GM12878 (cell line): ENCODE measurements at regions not wholly inside any gene's neighbourhood (a gene's known extent, or its start where the extent isn't known, plus 50 kb on each side); places are given as distances from the start of the nearest gene placed in this dataset.

Experiments used
- ATAC-seq: fragments of 200-7000 bp; cut with Tn5 transposase; 3 replicates; pipeline ENCODE4 v1.9.1; 2020; ENCODE audit warnings: mild to moderate bottlenecking, moderate library complexity
- BruUV-seq: library from RNA; stranded (reverse); fragments of 400-500 nt; replicated peaks from 2 replicates; lab custom pipeline; 2021; lab: Mats Ljungman, UMichigan
- CTCF ChIA-PET: fragments of 300-600 bp; sonication (Branson Sonifier 250); formaldehyde crosslinking; extraction: SDS; loops from one replicate; lab custom pipeline; 2021; ENCODE audit warnings: inconsistent platforms; lab: Yijun Ruan, JAX
- POLR2A ChIA-PET: fragments of 350-600 bp; formaldehyde crosslinking; extraction: SDS; loops from one replicate; lab custom pipeline; 2021; ENCODE audit warnings: inconsistent platforms; lab: Charles Lee
- RAD21 ChIA-PET: fragments of 300-600 bp; sonication (Branson Sonifier 250); formaldehyde crosslinking; loops from one replicate; lab custom pipeline; 2023; ENCODE audit warnings: antibody characterized with exemption; ENCODE audit not compliant: unreplicated experiment; lab: Charles Lee
- SMC1A ChIA-PET: fragments of 300-600 bp; sonication (Branson Sonifier 250); formaldehyde crosslinking; loops from one replicate; lab custom pipeline; 2023; ENCODE audit not compliant: unreplicated experiment, uncharacterized antibody; lab: Charles Lee
- DNase-seq: peaks from one replicate; pipeline ENCODE4 v3.0.0-alpha.2; 2011; ENCODE audit warnings: low read depth, low spot score
- FAIRE-seq: peaks from 3 replicates; lab custom pipeline; 2011; peaks lifted over from hg19 to GRCh38; lab: Jason Lieb, UNC
- H2AFZ ChIP-seq: 2 replicates; pipeline ENCODE4 v1.6.0; 2011; ENCODE audit warnings: low read depth, low read length, control low read depth; ENCODE audit not compliant: control insufficient read depth
- H3K27ac ChIP-seq: 2 replicates; pipeline ENCODE4 v1.5.1; 2011; ENCODE audit warnings: control low read depth; ENCODE audit not compliant: control insufficient read depth, insufficient read depth
- H3K27me3 ChIP-seq, 2 experiments: replicated peaks in 1 of 2; 2 replicates each; pipeline versions ENCODE4 v1.6.0 to v1.6.1; 2011; ENCODE audit warnings: low read length in 1 of 2; ENCODE audit not compliant: control insufficient read depth in 2 of 2, insufficient read depth in 2 of 2
- H3K36me3 ChIP-seq, 2 experiments: 2 replicates each; pipeline ENCODE4 v1.5.1; 2011; ENCODE audit warnings: low read length in 1 of 2; ENCODE audit not compliant: control insufficient read depth in 2 of 2, insufficient read depth in 2 of 2
- H3K4me1 ChIP-seq: 2 replicates; pipeline ENCODE4 v1.6.1; 2011; ENCODE audit warnings: mild to moderate bottlenecking, low read length, moderate library complexity, mixed read lengths; ENCODE audit not compliant: control insufficient read depth, insufficient read depth
- H3K4me2 ChIP-seq: 2 replicates; pipeline ENCODE4 v1.6.0; 2011; ENCODE audit warnings: control low read depth; ENCODE audit not compliant: control insufficient read depth, insufficient read depth
- H3K4me3 ChIP-seq: fragments of 200-600 bp; sonication (generic); 2 replicates; pipeline ENCODE4 v1.5.1; 2016
- H3K79me2 ChIP-seq: 2 replicates; pipeline ENCODE4 v1.6.0; 2011; ENCODE audit warnings: low read length; ENCODE audit not compliant: control insufficient read depth, insufficient read depth
- H3K9ac ChIP-seq: 2 replicates; pipeline ENCODE4 v1.8.0; 2011; ENCODE audit warnings: low read length, control low read depth, mixed read lengths; ENCODE audit not compliant: control insufficient read depth, insufficient read depth
- H3K9me3 ChIP-seq: replicated peaks from 3 replicates; pipeline ENCODE4 v1.5.1; 2011; ENCODE audit warnings: mild to moderate bottlenecking, low read length; ENCODE audit not compliant: control insufficient read depth, insufficient read depth
- H4K20me1 ChIP-seq: 2 replicates; pipeline ENCODE4 v1.6.0; 2011; ENCODE audit not compliant: control insufficient read depth, insufficient read depth
- HDGF ChIP-seq: fragments of 450-650 bp; IDR thresholded peaks from 2 replicates; pipeline ENCODE4 v1.6.1; 2016; ENCODE audit warnings: antibody characterized with exemption
- KDM1A ChIP-seq: fragments of 200-600 bp; sonication (generic); IDR thresholded peaks from 2 replicates; pipeline ENCODE4 v1.6.1; 2016; ENCODE audit warnings: borderline replicate concordance
- MEF2A ChIP-seq: IDR thresholded peaks from 2 replicates; pipeline ENCODE4 v1.6.1; 2011; ENCODE audit warnings: low read depth, mild to moderate bottlenecking, low read length, moderate library complexity; ENCODE audit not compliant: insufficient read depth
- MEF2B ChIP-seq: fragments of 450-650 bp; IDR thresholded peaks from 2 replicates; pipeline ENCODE4 v1.6.1; 2018; ENCODE audit warnings: mild to moderate bottlenecking, moderate library complexity; ENCODE audit not compliant: partially characterized antibody, poor library complexity, severe bottlenecking
- NFXL1 ChIP-seq: fragments of 450-650 bp; IDR thresholded peaks from 2 replicates; pipeline ENCODE4 v1.6.1; 2017; ENCODE audit warnings: antibody characterized with exemption, mild to moderate bottlenecking, borderline replicate concordance
- NFYA ChIP-seq: IDR thresholded peaks from 2 replicates; pipeline ENCODE4 v1.6.1; 2011; ENCODE audit warnings: low read depth, mild to moderate bottlenecking, low read length, improper control_type of control experiment, borderline replicate concordance
- NR2F1 ChIP-seq: fragments of 450-650 bp; conservative IDR thresholded peaks from 2 replicates; pipeline ENCODE4 v1.6.1; 2017; ENCODE audit warnings: mild to moderate bottlenecking
- RUNX3 ChIP-seq: IDR thresholded peaks from 2 replicates; pipeline ENCODE4 v1.6.1; 2012; ENCODE audit warnings: low read length, inconsistent platforms
- SUZ12 ChIP-seq: fragments of 200-600 bp; sonication (generic); IDR thresholded peaks from one replicate; pipeline ENCODE4 v1.6.1; 2018; ENCODE audit warnings: antibody characterized with exemption, mild to moderate bottlenecking; ENCODE audit not compliant: unreplicated experiment
- USF1 ChIP-seq: IDR thresholded peaks from 2 replicates; pipeline ENCODE4 v1.6.1; 2011; ENCODE audit warnings: borderline replicate concordance, low read depth, mild to moderate bottlenecking, moderate library complexity, mixed read lengths, low read length; ENCODE audit not compliant: insufficient read depth; ENCODE audit errors: extremely low read length
- WGBS: methylation state at CpG from one replicate; pipeline ENCODE4 v1.1.6; 2016; ENCODE audit warnings: low lambda C conversion rate; ENCODE audit not compliant: insufficient replicate concordance, insufficient coverage; ENCODE audit errors: missing lambda C conversion rate; 5-methylcytosine and 5-hydroxymethylcytosine counted together
- in situ Hi-C: fragments of 300-500 bp; cut with MboI; formaldehyde crosslinking; loops from 9 replicates; pipeline ENCODE4 v1.14.3; 2018; ENCODE audit warnings: mixed read lengths
- intact Hi-C: fragments of 100-400 bp; cut with micrococcal nuclease; formaldehyde crosslinking; loops from one replicate; pipeline ENCODE4 v1.14.2; 2022; ENCODE audit not compliant: unreplicated experiment
- TF ChIP-seq, protein P1 (sequence below): fragments of 450-650 bp; IDR thresholded peaks from 2 replicates; pipeline ENCODE4 v1.6.1; 2016; ENCODE audit warnings: mild to moderate bottlenecking, moderate library complexity, borderline replicate concordance

GRCh38 chr12:67879937-67880336, 109.3 kb upstream of the IFNG-AS1 start (continued):
- TF ChIP-seq, protein P1, sequence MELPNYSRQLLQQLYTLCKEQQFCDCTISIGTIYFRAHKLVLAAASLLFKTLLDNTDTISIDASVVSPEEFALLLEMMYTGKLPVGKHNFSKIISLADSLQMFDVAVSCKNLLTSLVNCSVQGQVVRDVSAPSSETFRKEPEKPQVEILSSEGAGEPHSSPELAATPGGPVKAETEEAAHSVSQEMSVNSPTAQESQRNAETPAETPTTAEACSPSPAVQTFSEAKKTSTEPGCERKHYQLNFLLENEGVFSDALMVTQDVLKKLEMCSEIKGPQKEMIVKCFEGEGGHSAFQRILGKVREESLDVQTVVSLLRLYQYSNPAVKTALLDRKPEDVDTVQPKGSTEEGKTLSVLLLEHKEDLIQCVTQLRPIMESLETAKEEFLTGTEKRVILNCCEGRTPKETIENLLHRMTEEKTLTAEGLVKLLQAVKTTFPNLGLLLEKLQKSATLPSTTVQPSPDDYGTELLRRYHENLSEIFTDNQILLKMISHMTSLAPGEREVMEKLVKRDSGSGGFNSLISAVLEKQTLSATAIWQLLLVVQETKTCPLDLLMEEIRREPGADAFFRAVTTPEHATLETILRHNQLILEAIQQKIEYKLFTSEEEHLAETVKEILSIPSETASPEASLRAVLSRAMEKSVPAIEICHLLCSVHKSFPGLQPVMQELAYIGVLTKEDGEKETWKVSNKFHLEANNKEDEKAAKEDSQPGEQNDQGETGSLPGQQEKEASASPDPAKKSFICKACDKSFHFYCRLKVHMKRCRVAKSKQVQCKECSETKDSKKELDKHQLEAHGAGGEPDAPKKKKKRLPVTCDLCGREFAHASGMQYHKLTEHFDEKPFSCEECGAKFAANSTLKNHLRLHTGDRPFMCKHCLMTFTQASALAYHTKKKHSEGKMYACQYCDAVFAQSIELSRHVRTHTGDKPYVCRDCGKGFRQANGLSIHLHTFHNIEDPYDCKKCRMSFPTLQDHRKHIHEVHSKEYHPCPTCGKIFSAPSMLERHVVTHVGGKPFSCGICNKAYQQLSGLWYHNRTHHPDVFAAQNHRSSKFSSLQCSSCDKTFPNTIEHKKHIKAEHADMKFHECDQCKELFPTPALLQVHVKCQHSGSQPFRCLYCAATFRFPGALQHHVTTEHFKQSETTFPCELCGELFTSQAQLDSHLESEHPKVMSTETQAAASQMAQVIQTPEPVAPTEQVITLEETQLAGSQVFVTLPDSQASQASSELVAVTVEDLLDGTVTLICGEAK = no peak
- TF ChIP-seq NFXL1 = no peak

GRCh38 chr12:67881565-67881964, 107.7 kb upstream of the IFNG-AS1 start:
- no peak for DNase-seq
- FAIRE-seq = no peak
- SMC1A ChIA-PET = no interaction called here
- H3K36me3 ChIP-seq = no peaks in the 10 kb centered on the region
- H4K20me1 ChIP-seq = no peaks in the 10 kb centered on the region
- H3K79me2 ChIP-seq = no peaks in the 10 kb centered on the region
- RAD21 ChIA-PET = no interaction called here
- H3K9me3 ChIP-seq = no peaks in the 10 kb centered on the region
- no peak for ATAC-seq
- H3K27me3 ChIP-seq = no peaks in the 10 kb centered on the region; a peak in 1 of 4 replicates
- no peak overlapping the region for H3K9ac ChIP-seq
- H3K27ac ChIP-seq = no peak overlapping the region
- no peak overlapping the region for H3K4me2 ChIP-seq
- POLR2A ChIA-PET = no interaction called here
- CTCF ChIA-PET = no interaction called here
- WGBS = 59% methylated on average over 2 of the region's 2 CpGs
- H3K4me3 ChIP-seq = no peak overlapping the region
- H3K4me1 ChIP-seq = no peaks in the 10 kb centered on the region
- TF ChIP-seq MEF2A = no peak
- TF ChIP-seq NR2F1 = no peak
- no peak for TF ChIP-seq MEF2B
- TF ChIP-seq HDGF = no peak
- TF ChIP-seq NFYA = no peak
- TF ChIP-seq SUZ12 = no peak
- TF ChIP-seq RUNX3 = no peak
- no peak for TF ChIP-seq KDM1A
- no peak for TF ChIP-seq USF1
- TF ChIP-seq, all 136 proteins: peak for 0
- no peak overlapping the region for H2AFZ ChIP-seq
- in situ Hi-C loops (no loop called here), intact Hi-C loops (no loop called here)
- no TSS peak for BruUV-seq
